Sciatic nerve (tissue), 2 donors: ENCODE measurements at regions not wholly inside any gene's neighbourhood (a gene's known extent, or its start where the extent isn't known, plus 50 kb on each side); places are given as distances from the start of the nearest gene placed in this dataset.

Source experiments
- ATAC-seq: fragments of 200-7000 bp; cut with Tn5 transposase; one replicate; pipeline ENCODE4 v1.9.1; 2020; ENCODE audit warnings: mild to moderate bottlenecking, moderate library complexity
- DNase-seq: peaks from one replicate; pipeline ENCODE4 v3.0.0-alpha.2; 2020; ENCODE audit warnings: low spot score
- intact Hi-C: fragments of 100-400 bp; cut with DNase I; formaldehyde crosslinking; loops from one replicate; pipeline ENCODE4 v1.14.2; 2022
- donor health status: DM: no; HTN: no; CAD: no.
- donor health status: DM: no; HTN: no; CAD: no.

DNA sequence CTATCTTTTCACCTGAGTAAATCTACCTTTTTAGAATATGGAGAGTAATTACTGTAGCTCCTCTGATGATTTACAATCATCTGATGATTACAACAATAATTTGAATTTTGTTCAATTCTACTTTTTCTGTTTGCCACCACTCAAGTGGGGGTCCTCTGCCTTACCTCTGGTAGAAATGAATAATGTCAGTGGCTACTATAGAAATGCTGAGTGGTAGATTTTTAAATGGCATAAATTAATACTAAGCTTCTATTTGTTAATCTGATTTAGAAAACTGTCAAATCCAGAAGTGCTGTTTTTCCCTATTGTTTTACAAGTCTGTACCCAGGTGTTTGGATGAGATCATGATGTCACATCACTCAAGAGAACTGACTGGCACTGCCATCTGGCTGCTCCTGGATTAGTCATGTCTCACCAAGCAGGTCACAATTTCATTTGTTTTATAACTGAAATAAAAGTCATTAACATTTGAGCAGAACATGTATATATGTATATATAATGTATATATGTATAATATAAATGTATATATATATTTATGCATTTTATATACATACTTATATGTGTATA, 494.8 kb downstream of the TBC1D4 start:
- no peak for ATAC-seq

DNA sequence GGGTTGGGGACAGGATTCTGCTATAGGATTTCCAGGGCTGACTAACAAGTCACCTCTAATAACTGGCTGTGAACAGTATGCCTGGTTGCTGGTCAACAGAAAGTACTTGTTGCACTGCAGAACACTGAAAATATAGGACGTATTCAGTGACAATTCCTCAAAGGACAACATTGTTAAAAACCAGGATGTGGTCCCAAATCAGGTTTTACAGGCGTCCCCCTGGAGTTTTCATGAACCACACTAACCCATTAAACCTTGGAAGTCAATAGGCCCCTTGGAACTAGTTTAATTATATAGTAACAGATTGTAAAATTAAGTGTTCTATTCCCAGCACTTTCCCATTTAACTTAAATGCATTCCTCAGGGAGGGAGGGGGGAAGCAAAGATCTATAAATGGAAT, 495.4 kb downstream of the TBC1D4 start:
- DNase-seq = no peak
- no peak for ATAC-seq
- intact Hi-C loops = no loop called here

More for the DNA sequence above, 494.8 kb downstream of the TBC1D4 start:
- intact Hi-C loops = no loop called here
- DNase-seq = no peak

DNA sequence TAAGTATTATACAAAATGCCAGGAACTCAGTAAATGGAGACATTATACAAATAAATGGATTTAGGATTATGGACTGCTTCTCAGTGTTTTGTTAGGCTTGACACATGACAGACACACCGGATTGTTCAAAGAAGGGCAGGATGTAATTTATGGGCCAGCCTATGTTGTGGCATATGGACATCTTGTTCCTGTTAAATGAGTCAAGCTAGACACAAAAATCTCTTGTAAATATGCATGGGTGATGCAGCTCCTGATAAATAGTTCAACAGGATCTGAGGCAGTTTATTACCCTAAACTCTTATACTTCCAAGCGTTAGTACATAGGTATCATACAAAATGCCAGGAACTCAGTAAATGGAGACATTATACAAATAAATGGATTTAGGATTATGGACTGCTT, 502.3 kb downstream of the TBC1D4 start:
- DNase-seq = no peak
- intact Hi-C loops = no loop called here
- no peak for ATAC-seq

DNA sequence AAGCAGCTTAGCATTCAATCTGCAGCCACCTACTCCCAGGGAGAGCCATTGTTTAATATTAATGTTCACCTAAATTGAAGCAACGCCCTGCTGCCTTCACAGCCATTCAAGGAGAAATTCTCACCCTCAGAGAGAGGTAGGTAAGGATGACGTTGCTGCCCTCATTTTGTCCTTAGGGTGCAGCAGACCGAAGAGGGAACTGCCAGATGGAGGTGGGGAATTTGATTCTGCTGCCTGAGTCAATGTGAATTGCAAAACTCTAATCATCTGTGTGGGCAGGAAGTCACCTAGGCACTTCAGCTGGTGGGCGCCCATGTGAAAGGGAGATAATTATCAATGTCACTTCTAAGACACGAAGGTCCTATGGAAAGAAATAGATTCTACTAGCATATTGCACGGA, 503.4 kb downstream of the TBC1D4 start:
- DNase-seq (no peak), ATAC-seq (no peak)
- intact Hi-C loops = no loop called here

DNA sequence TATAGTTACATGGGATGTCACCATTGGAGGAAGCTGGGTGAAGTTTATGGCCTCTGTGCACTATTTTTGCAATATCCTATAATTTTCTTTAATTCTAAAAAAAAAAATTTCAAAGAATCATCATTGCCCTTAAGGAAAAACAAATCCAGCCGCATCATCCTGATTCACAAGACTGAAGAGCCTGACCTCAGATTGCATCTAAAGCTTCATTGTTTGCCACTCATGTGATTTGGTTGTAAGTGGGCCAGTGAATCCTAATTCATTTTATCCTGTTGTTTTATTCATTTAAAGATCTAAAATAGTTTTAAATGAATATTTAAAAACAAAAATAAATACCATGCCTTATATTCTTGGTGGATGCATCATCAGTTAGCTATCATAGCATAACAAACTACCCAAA, 504.5 kb downstream of the TBC1D4 start:
- intact Hi-C loops = no loop called here
- DNase-seq (no peak), ATAC-seq (no peak)

DNA sequence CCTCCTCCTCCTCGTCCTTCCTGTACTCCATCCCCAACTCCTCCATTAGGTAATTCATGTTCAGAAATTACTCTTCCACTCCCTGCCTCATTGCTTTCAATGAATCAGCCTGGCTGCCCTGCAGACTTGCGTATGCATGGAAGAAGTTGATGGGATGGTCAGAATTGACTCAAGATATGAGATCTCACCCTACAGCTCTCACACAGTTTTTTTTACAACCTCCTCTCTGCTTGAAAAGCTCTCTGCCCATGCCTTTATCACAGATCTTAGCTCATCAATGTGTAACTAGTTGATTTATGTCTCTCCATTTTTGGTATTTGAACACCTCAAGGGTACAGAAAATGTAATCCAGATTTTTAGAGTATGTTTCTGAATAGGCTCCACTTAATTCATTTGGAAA, 506.9 kb downstream of the TBC1D4 start:
- DNase-seq (no peak), ATAC-seq (no peak)
- intact Hi-C loops = no loop called here

DNA sequence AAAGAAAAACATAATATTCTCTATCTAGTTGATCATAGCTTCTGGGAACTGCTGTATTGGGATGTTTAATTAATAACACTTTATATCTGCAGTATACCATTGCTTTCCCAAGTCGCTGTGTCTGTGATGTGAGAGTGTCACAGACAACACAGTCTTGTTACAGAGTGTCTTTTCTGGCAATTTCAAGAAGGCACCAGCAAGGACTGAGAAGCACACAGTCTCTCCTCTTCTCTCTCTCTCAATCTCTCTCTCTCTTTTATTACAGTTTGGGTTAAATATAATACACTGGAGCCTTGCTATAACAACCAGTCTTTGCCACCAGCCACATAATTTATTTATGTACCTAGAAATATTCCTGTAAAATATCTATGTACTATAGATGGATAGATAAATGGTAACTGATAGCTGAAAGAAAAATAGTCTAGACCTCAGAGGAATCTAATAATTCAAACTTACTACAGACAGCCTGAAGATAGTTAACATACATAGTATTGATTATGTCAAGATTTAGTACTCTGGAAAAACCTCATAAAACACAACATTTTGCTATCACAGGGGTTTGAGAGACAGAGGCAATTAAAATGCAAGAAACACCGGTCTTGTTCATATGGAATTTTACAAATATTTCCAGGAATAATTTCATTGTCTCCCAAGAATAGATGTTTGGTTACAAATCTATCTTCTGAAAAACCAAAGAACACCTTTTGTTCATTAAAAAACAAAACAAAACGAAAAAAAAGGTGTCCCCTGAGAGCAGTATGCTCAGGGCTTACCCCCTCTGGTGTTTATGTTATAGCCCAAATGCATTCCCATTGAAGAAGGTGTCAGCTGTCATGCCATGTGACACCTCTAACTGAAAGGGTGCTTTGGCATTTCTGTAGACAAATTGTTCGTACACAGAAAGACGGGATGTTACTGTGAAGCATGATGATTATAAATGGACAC, 507.8 kb downstream of the TBC1D4 start:
- DNase-seq (no peak), ATAC-seq (no peak)
- intact Hi-C loops = no loop called here

DNA sequence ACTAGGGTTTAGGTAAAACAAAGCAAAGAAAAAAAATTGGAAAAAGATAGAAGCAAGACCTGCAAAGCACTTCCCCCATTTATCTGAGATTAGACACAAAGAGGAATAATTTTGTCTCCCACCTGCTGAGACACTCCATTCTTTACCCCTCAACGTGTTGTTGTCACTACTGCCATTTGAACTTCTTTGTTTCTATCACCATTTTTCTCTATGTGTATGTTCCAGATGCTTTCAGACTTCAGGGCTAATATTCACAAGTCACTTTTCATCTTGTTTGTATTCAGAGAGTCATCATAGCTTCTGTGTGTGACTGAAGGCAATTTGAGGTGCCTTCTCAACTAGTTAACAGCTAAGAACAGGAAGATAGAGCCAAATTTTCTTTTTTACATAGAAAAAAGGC, 512.5 kb downstream of the TBC1D4 start:
- DNase-seq (no peak), ATAC-seq (no peak)
- intact Hi-C loops = no loop called here

DNA sequence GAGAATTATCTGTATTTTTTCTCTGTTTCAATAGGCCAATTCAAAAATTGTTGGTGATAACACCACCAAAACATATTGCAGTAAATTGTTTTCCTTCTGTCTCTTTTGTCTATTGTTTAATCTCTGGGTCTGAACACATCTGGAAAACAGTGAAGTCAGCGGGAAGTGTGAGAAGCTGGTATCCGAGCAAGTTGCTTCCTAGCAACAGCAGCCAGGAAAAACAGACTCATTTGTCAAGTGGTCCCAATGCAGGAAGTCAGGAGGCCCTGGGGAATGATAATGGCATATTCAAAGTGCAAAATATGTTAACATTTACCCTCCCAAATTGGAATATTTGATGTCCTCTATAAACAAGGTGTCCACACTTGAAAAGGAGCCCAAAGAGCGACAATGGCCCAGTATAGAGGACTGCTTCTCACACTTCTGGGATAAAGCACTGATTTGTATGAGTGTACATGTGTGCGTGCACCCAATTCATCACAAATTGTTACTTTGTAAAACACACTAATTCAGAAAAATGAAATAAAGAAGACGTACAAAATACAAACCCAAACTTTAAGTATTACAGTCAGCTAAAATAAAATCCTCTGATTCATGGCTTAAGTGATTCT, 515.0 kb downstream of the TBC1D4 start:
- intact Hi-C loops = no loop called here
- ATAC-seq (peak; percentile 91), DNase-seq (no peak)

DNA sequence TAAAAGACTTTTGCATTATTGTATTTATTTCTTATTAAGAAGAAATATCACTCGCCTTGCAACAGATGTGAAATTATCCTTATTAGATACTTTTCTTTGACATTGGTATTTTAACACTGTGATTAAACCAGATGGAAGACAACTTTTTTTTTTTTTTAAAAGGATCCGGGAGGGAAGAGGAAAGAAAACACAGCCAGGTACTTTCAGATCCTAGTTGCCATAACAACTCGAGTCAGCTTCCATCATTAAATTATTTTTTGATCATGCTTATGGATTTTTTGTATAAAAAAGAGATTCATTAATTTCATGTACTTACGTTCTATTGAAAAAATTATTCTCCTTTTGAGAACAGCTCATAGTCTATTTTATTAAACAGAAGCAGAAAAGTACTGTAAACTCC, 515.7 kb downstream of the TBC1D4 start:
- ATAC-seq = no peak

DNA sequence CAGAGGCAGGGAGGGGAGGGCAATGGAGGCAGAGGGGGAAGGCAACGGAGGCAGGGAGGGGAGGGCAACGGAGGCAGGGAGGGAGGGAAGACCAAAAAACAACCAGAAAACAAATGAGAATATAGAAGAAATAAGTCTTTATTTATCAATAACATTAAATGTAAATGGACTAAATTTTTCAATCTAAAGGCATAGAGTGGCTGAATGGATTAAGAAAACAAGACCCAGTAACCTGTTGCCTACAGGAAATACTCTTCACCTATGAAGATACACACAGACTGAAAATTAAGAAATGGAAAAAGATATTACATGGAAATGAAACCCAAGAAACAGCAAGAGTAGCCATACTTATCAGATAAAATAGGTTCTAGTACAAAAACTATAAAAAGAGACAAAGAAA, 536.3 kb downstream of the TBC1D4 start:
- no peak for ATAC-seq

More for the DNA sequence above, 515.7 kb downstream of the TBC1D4 start:
- intact Hi-C loops = no loop called here
- no peak for DNase-seq

DNA sequence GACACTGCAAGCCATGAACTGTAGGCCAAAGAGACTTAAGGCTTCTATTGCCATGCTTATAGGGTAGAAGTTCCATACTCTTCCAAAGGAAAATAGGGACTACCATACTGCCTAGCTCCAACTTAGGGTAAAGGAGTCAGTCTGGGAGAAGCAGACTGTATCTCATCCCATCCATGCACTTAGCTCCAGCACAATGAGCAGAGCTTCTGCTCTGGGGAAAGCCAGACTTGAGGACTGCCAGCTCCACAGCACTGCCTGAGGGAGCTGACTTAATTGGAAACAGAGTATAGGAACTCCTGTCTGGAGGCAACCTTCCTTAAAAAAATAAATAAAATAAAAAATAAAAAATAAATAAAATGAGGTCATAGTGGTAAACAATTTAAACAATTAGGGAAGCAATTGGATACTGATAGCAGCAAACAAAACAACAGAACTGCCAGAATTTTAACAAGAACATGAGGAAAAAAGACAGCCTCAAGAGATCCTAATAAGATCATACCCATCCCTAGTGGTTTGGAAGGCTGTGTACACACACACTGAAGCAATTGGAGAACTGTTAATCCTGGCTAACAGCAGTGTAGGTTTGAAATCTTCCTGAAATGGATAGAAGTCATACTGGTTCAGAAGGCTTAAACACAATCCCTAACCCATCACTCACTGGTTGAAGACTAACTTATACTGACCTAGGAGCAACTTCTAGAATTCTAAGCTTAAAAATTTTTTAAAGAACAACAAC, 550.1 kb downstream of the TBC1D4 start:
- intact Hi-C loops = no loop called here
- ATAC-seq = peak; percentile 50

More for the DNA sequence above, 536.3 kb downstream of the TBC1D4 start:
- intact Hi-C loops = no loop called here
- no peak for DNase-seq

DNA sequence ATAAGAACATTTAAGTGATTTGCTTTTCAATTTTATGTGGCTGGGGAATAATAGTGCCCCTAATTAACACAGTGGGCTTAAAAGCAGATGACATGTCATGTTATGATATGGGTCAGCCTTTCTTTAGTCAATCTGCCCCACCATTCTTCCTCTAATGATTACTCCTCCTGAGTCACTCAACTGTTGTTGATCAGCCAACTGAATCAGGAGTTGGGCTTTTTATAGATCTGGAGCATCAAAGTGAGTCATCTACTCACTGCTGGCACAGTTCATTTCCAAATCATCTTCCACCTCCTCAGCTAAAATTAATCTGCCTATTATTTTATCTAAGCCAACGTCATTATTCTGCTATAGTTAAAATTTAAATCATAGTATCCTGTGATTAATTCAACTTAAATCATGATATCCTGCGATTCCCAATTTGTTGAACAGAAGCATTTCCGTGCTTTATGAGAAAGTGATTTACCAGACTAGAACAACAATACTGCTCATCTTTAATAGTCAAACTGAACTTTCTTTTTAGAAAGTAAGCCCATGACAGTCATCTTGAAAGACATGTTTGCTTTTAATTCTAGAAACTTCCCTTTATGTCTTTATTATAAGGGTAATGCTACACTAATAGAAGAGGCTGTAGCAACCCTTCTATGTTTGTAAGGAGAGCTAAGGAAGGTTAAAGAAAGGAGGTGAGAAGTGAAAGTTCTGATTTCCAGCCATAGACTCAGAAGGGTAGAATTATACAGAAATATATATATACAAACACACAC, 551.4 kb downstream of the TBC1D4 start:
- intact Hi-C loops = no loop called here
- ATAC-seq (no peak), DNase-seq (no peak)

More for the DNA sequence above, 550.1 kb downstream of the TBC1D4 start:
- no peak for DNase-seq

DNA sequence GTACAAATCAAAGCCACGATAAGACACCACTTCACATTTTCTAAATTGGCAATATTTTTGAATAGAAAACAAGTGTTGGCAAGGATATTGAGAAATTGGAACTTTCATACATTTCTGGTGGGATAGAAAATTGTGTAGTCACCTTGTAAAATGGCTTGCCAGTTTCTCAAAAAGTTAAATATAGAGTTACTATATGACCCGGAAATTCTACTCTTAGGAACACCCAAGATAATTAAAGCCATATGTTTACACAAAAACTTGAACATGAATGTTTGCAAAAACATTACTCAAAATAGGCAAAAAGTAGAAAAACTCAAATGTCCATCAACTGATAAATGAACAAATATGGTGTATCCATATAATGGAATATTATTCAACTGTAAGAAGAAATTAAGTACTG, 552.5 kb downstream of the TBC1D4 start:
- ATAC-seq (no peak), DNase-seq (no peak)
- intact Hi-C loops = no loop called here

DNA sequence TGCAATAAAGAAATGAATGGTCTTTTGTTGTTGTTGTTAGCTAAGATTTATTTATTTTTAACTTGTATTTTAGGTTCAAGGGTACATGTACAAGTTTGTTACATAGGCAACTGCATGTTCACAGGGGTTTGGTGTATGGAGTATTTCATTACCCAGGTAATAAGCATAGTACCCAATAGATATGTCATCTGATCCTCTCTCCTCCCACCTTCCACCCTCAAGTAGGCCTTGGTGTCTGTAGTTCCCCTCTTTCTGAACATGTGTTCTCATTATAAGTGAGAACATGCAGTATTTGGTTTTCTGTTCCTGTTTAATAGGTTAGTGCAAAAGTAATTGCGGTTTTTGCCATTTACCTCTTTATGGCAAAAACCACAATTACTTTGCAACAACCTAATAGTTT, 554.1 kb downstream of the TBC1D4 start:
- no peak for DNase-seq
- ATAC-seq = no peak

DNA sequence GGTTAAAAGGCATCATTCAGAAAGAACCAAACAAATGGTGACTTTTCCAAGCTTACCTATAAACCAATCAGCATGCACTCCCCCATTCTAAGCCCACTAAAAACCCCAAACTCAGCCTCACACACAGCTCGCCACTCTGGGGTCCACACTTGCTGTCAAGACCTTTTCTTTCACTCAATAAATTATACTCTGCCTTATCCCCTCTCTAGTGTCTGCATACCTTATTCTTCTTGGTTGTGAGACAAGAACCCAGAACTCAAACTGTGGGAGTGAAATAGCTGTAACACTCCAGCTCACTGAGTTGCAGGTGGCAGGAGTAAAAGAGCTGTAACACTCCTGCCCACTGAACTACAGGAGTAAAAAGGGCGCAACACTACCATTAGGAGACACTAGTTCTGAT, 559.0 kb downstream of the TBC1D4 start:
- intact Hi-C loops = no loop called here
- ATAC-seq (no peak), DNase-seq (no peak)

More for the DNA sequence above, 554.1 kb downstream of the TBC1D4 start:
- intact Hi-C loops = no loop called here

DNA sequence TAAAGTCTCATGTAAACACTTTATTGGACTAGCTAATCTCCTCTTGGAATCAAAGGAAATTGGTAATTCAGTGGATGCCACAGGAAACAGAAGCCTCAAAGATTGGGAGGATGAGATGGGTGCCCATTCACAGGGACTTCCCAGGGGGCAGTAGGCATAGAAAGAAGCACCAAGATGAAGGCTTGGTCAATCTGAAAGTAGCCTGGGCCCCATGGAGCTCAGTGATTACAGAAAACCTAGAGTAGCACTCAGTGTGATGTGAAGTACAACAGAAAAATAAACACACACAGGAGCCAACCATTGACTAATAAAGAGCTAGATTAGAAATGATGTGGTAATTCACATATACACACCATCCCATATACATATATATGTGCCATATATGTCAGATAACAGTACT, 560.6 kb downstream of the TBC1D4 start:
- DNase-seq (no peak), ATAC-seq (no peak)
- intact Hi-C loops = no loop called here

DNA sequence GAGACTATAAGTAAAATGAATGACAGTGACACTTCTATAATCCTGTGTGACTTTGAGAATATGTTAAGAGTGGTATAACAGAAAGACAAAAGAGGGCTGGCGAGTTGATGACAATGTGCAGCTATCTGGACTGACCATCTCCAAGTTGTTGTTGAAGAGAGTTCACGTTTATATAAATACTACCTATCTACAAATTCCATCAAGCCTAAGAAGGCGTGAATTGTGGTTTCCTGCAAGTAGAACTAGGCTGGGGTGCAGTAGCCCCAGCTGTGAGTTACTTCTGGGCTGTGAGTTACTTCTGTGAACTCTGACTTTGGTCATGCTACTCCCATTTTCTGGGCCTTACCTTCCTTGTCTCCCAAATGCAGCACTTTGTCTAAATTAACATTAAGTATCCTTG, 561.0 kb downstream of the TBC1D4 start:
- intact Hi-C loops = no loop called here
- ATAC-seq = no peak

DNA sequence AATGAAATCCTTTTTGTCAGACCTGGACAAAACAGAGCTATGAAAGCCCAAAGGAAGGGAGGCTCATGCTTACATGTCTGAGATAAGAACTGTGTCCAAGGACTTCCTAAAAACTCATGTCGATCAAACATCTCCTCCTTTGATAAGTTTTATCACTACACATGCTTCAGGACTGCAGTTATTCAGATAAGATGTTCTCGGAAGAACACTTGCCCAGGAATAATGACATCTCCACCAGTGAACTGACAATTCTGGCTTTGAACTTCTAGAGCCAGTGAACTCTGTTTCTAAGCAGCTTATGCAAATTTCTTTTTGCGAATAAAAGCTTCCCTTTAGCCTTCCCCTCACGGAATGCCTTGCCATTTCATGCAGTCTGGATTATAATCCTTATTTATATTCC, 561.6 kb downstream of the TBC1D4 start:
- intact Hi-C loops = no loop called here
- ATAC-seq = no peak
- DNase-seq = no peak

More for the DNA sequence above, 561.0 kb downstream of the TBC1D4 start:
- DNase-seq = no peak
